ENCODE measurements at regions not wholly inside any gene's neighbourhood (a gene's known extent, or its start where the extent isn't known, plus 50 kb on each side); places are given as distances from the start of the nearest gene placed in this dataset.

- TF ChIP-seq CEBPZ (IDR thresholded peaks at IDR 0.05; ENCODE audit: low read depth, low read length) (no peak), MAX (IDR thresholded peaks at IDR 0.05; ENCODE audit: low read depth, low read length) (no peak), EGR1 (IDR thresholded peaks at IDR 0.05; ENCODE audit: borderline replicate concordance in 1 of 2, low read depth in 2 of 2, low read length in 2 of 2) (no peak), SUZ12 (IDR thresholded peaks at IDR 0.05; ENCODE audit: unreplicated experiment) (no peak), REST (IDR thresholded peaks at IDR 0.05; ENCODE audit: low read depth, low read length) (no peak), SREBF1 (IDR thresholded peaks at IDR 0.05; ENCODE audit: low read length) (no peak), POLR2A (IDR thresholded peaks at IDR 0.05; ENCODE audit: low read depth, low read length) (no peak), CTCF (IDR thresholded peaks at IDR 0.05 in 2 of 3, conservative IDR thresholded peaks at IDR 0.05 in 1 of 3; ENCODE audit: control insufficient read depth in 2 of 3, extremely low read depth in 1 of 3, insufficient read depth in 1 of 3, low read depth in 3 of 3, low read length in 3 of 3) (no peak), MYC (IDR thresholded peaks at IDR 0.05; ENCODE audit: insufficient read depth, insufficient read length, insufficient replicate concordance, low read length, severe bottlenecking) (no peak), CHD2 (IDR thresholded peaks at IDR 0.05; ENCODE audit: borderline replicate concordance, low read depth, low read length) (no peak), STAT1 (conservative IDR thresholded peaks at IDR 0.05) (no peak)
Observed at GRCh38 chr13:109330123-109330522, 456.3 kb downstream of the IRS2 start.

Data from GM12878 (cell line).